ENCODE measurements at regions not wholly inside any gene's neighbourhood (a gene's known extent, or its start where the extent isn't known, plus 50 kb on each side); places are given as distances from the start of the nearest gene placed in this dataset.

DNA sequence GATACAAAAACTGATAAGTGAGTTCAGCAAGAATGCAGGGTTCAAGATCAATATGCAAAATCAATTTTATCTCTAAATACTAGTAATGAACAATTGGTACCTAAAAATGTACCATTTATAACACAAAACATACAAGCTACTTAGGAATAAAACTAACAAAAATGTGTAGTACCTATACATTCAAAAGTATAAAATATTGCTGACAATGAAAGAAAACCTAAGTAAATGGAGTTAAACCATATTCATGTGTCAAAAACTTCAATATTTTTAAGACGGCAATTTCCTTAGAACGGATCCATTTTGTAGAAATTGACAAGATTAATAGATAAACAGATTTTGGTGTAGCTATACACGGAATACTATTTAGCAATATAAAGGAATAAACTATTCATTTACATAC lies 343.1 kb upstream of the CCDC54 start:
- no peak overlapping the region for H3K27ac ChIP-seq
- TF ChIP-seq, protein P1, sequence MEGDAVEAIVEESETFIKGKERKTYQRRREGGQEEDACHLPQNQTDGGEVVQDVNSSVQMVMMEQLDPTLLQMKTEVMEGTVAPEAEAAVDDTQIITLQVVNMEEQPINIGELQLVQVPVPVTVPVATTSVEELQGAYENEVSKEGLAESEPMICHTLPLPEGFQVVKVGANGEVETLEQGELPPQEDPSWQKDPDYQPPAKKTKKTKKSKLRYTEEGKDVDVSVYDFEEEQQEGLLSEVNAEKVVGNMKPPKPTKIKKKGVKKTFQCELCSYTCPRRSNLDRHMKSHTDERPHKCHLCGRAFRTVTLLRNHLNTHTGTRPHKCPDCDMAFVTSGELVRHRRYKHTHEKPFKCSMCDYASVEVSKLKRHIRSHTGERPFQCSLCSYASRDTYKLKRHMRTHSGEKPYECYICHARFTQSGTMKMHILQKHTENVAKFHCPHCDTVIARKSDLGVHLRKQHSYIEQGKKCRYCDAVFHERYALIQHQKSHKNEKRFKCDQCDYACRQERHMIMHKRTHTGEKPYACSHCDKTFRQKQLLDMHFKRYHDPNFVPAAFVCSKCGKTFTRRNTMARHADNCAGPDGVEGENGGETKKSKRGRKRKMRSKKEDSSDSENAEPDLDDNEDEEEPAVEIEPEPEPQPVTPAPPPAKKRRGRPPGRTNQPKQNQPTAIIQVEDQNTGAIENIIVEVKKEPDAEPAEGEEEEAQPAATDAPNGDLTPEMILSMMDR (conservative IDR thresholded peaks at IDR 0.05), result no peak
- TF ChIP-seq ZFX (IDR thresholded peaks at IDR 0.05), result no peak

DNA sequence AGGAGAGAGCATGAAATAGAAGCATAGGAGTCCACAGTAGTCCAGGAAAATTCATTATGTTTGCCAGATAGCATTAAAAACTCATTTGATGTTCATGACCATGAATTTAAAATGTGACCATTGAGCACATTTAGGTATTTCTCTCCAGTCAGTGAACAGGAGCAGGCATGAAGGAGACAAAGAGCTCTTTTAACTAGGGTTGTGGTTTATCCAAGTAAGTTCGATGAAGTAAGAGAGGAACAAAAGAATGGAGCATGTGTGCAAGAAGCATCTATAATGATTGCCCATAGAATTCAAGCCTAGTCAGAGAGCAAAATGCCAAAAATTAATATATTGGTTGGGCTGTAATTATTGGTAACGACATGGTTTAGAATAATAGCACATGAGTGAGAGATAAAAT lies 342.1 kb upstream of the CCDC54 start:
- H3K27ac ChIP-seq, result no peak overlapping the region
- TF ChIP-seq ZFX (IDR thresholded peaks at IDR 0.05), result no peak

DNA sequence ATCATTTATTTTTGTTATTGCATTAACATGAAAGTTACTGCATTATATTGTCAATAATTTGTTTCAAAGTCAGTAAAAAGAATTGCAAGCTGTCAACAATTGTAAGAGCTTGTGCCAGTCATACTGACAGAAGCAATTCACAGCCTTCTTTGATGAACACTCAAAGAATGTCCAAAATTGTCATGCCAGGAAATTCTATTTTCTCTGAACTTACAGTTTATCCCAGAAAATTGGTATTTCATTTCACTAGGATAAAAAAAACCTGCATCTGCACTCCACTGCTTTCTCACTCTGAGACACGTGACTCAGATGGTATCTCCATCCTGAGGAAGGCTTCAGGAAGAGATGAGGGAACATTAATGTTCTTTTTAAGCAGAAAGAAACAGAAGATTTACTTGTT lies 332.6 kb upstream of the CCDC54 start:
- no peak for TF ChIP-seq ZFX (IDR thresholded peaks at IDR 0.05)
- TF ChIP-seq, protein P1 (conservative IDR thresholded peaks at IDR 0.05), result no peak
- H3K27ac ChIP-seq, result no peak overlapping the region

DNA sequence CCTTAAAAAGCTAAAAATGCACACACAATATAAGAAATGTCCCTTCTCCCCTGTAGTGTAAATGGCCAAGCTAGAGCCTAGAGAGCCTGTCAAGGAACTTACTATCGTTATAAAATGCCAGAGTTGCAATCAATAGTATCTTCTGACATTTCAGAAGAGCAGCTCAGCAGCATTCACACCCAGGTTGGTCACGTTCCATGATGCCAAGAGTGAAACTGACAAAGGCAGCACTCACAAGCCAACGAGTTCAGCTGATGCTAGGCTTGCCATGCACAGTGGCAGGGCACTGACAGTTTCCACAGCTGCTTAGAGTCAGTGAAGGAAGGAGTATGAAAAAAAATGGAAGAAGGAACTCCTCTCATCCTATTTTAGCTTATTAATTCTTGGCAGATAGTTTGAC lies 331.4 kb upstream of the CCDC54 start:
- no peak overlapping the region for H3K27ac ChIP-seq
- TF ChIP-seq ZFX (IDR thresholded peaks at IDR 0.05), result no peak
- TF ChIP-seq, protein P1 (conservative IDR thresholded peaks at IDR 0.05), result no peak

DNA sequence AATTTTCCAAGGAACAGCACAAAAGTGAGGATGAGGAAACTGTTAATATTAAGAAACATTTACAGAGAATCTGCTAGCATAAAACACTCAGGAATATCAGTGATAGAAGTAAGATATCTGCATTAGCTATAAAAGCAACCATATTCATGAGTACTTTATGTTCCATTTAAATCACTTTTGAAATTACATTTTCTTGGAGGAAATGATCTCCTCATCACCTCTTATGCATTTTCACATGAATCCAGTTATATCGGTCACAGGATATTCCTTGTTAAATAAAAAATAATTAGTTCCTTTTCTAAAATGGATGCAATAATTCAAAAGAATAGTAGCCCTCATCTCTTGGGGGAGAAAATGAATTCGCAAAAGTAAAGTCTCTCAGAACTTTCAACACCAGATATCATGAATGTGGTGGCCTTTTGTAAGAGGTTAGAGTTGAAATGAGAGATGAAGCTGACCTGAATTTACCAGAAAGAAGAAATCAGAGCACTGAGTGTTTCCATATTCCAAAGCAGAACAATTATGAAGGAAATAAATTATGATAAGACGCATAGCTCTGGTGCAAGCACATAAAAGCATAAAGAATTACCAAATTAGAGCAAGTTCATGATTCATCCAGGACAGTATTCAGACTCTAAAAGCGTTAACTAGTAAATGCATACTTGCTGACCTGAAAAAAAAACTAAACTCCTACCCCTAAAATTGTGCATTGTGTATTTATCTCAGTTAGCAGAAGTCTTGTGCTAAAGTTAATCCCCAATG lies 321.9 kb upstream of the CCDC54 start:
- no peak overlapping the region for H3K27ac ChIP-seq
- TF ChIP-seq ZFX (IDR thresholded peaks at IDR 0.05), result no peak
- TF ChIP-seq, protein P1 (conservative IDR thresholded peaks at IDR 0.05), result no peak

DNA sequence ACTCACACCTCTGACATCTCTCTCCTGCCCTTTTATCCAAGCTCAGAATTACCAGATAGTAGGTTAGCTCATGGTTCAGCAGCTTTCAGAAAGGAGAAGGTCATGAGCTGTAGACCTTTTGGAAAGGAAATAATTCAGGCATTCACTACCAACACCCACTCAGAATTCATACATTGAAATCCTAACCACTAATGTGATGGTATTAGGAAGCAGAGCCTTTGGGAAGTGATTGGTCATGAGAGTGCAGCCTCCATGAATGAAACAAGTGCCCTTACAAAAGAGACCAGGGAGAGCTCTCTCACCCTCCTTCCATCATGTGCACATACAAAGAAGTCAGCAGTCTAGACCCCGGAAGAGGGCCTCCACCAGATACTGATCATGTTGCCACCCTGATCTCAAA lies 315.8 kb upstream of the CCDC54 start:
- H3K27ac ChIP-seq, result no peak overlapping the region
- TF ChIP-seq, protein P1 (conservative IDR thresholded peaks at IDR 0.05), result no peak
- no peak for TF ChIP-seq ZFX (IDR thresholded peaks at IDR 0.05)

DNA sequence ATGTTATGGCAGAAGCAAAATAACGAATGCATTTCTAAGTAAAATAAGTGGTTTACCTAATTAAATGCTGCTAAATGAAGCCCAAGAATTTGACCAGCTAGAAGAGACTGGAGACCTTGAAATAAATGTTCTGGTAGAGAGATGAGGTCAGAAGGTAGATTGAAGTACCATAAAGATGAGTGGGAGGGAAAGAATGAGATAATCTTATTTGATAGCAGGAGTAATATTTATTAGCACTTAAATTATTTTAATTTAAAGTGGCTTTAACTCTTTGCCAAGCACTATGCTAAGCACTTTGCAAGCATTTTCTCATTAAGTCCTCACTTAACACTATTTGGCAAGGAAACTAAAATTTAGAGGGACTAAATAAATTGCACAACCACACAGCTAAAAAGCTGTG lies 314.9 kb upstream of the CCDC54 start:
- no peak overlapping the region for H3K27ac ChIP-seq

More for the DNA sequence above, 314.9 kb upstream of the CCDC54 start:
- no peak for TF ChIP-seq ZFX (IDR thresholded peaks at IDR 0.05)
- TF ChIP-seq, protein P1 (conservative IDR thresholded peaks at IDR 0.05), result no peak
